ENCODE measurements at regions not wholly inside any gene's neighbourhood (a gene's known extent, or its start where the extent isn't known, plus 50 kb on each side); places are given as distances from the start of the nearest gene placed in this dataset.

DNA sequence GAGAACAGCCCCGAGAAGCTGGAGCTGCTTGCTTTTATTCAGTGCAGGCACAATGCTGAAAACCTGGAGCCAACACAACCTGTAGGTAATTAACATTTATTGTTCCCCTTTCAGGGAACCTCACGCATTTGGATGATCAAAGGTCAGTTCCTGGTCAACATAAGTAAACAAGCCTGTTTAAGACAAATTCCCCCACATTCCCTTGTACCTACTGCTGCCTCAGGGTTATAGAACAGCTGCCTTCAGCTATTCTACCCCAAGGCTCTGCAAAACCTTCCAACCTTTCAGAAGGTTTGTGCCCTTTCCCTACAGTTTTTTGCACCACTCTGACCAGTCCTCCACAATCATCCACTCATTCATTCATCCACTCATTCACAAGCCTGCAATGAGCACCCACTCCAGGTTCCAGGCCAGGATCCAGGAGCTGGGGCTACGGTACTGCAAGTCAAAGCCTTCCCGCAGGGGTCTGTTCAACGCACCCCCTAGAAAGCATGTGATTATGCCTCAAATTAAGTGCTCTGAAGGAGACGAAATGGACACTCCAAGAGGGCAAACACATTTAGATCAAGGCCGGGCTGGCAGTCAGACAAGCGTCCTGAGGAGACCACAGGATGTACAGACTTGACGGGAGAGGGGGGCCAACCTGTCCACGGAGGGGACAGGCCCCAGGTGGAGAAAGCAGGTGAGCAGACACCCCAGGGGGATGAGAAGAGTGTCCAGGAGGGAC is 683.9 kb downstream of the MATN1 start:
- no peak for DNase-seq (ENCODE audit: insufficient read length, low spot score)
- FAIRE-seq, result no peak
- TF ChIP-seq, protein P1, sequence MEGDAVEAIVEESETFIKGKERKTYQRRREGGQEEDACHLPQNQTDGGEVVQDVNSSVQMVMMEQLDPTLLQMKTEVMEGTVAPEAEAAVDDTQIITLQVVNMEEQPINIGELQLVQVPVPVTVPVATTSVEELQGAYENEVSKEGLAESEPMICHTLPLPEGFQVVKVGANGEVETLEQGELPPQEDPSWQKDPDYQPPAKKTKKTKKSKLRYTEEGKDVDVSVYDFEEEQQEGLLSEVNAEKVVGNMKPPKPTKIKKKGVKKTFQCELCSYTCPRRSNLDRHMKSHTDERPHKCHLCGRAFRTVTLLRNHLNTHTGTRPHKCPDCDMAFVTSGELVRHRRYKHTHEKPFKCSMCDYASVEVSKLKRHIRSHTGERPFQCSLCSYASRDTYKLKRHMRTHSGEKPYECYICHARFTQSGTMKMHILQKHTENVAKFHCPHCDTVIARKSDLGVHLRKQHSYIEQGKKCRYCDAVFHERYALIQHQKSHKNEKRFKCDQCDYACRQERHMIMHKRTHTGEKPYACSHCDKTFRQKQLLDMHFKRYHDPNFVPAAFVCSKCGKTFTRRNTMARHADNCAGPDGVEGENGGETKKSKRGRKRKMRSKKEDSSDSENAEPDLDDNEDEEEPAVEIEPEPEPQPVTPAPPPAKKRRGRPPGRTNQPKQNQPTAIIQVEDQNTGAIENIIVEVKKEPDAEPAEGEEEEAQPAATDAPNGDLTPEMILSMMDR (IDR thresholded peaks at IDR 0.05; ENCODE audit: insufficient read depth, missing control alignments), result no peak

DNA sequence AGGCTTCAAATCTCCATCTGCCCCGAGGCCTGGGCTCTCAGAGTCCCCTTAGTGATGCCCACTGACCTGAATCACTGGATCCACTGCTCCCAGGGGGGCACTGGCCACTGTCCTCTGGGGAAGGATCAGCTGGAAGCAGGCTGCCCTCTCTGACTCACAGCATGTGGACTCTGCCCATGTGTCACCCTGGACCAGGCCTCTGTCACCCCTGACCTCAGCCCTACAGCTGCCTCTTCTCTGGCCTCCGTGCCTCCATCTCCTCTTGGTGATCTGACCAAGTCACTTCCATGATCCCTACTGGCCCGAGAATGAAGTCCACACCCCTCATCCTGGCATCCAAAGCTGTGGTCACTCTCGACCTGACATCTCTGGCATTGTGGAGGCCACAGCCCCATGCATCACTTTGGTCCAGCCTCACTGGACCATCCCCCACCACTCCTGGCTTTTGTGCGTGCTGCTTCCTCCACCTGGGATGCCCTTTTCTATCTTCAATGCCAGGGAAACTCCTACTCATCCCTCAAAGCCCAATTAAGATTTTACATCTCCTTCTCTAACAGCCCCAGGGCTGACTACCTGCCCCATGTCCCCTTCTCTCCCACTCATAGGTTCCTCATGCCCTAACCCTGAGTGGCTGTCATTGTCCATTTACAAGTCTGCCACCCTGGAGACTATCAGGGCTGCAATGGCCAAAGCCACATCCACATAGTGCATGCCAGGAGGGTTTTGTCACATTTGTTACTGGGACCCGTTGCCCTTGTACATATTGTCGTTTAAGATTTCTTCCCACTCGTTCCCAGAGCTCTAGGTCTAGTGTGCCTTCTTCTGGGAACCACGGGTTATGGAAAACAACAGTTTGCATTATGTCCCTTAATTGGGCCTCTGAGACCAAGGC is 685.0 kb downstream of the MATN1 start:
- no peak for FAIRE-seq
- TF ChIP-seq, protein P1 (IDR thresholded peaks at IDR 0.05; ENCODE audit: insufficient read depth, missing control alignments), result no peak
- no peak for DNase-seq (ENCODE audit: insufficient read length, low spot score)

DNA sequence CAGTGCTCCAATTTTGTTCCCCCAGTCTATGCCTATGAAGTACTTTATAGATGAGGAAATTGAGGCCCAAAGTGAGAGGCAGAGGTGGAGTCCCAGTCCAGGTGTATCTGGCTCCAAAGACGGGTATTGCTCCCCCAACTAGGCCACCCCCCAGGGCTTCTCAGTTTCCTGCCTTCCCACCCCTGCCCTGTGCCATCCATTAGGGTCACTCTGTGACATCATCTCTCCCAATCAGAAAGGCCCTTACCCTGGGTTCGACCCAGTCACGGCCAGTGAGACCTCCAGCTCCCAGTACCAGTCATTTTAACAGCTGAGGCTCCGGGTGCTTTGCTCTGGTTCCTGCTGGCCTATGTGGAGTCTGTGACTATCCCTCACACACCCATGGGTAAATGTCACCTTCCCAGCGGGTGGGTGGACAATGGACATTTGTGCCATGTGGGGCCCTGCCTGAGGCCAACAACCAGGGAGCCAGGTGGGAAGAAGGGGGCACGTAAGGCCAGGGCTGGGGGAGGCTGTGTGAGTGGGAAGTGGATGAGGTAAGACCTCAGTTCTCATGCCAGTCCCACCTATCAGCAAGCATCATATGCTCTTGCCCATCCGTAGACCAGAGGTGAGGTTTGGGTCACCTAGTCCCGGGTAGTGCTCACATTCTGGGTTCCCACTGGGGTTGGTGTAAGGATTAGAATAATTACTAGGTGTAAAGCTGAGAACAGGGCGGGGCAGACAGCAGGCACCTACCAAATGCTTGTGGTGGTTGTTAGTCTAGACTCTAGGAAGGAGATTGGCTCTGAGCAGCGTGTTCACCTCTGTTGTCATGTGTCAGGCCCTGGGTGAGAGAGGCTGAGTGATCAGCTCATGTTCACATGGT is 685.9 kb downstream of the MATN1 start:
- TF ChIP-seq, protein P1 (IDR thresholded peaks at IDR 0.05; ENCODE audit: insufficient read depth, missing control alignments), result no peak
- DNase-seq (ENCODE audit: insufficient read length, low spot score), result no peak
- no peak for FAIRE-seq

DNA sequence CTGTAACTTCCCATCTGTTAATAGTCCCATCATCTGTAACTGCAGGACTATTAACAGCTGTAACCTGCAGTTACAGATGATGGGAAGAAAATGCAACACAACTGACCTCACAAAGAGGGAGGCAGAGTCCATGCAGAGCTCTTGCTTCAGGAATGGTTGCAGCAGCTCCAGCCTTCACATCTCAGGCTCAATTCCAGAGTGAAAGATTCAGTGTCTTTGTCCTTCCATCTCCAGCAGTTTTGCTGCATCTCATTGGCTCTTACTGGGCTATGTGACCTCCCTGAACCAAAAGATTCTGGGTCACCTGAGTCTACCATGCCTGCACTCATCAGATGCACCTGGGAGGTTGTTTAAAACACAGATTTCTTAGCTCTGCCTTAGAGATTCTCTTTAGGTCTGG is 686.7 kb downstream of the MATN1 start:
- TF ChIP-seq, protein P1 (IDR thresholded peaks at IDR 0.05; ENCODE audit: insufficient read depth, missing control alignments), result no peak
- FAIRE-seq (no peak), DNase-seq (ENCODE audit: insufficient read length, low spot score) (no peak)

DNA sequence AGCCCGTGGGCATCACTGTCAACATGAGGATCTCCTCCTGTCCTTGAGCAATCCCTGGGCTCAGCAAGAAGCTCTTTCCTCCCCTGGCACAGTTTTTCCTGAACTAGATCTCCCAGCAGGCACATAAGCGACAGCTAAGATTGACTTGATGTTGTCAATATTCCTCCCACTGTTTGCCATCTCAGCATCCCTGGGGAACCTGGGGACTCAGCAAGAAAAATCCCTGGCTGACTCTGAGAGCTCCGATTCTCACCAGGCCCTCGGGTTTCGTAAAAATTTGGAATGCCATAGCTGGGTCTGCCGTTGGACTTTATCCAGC is 687.2 kb downstream of the MATN1 start:
- DNase-seq (ENCODE audit: insufficient read length, low spot score) (no peak), FAIRE-seq (no peak)
- TF ChIP-seq, protein P1 (IDR thresholded peaks at IDR 0.05; ENCODE audit: insufficient read depth, missing control alignments), result no peak

DNA sequence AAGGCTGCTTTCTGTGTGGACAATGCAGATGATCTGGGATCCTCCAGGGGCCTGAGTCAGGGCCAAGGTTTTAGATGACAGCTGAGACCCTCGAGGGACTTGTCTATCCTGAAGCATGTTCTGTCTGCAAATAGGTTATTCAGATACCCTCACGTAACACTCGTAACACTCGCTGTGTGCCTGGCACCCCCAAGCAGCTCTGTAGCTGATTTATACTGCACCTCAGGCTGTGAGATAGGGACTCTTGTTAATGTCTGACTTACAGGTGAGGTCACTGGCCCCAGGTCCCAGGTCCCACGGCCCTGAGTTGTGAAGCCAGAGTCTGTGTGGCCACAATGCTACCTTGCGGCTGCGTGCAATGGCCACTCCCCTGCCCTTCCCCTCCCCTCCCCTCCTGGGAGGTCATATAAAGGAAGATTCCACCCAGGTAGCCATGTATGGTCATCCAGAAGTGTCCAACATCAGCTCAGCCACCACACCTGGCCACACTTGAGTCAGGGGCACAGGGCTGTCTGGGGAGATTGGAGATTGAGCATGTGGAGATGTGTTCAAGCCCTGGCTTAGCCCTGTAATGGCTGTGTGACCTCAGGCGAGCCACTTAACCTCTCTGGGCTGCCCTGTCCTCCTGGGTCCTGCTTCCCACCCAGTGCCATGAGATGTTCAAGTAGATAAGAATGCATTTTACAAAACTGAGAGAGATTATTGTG is 687.7 kb downstream of the MATN1 start:
- TF ChIP-seq, protein P1 (IDR thresholded peaks at IDR 0.05; ENCODE audit: insufficient read depth, missing control alignments), result no peak
- DNase-seq (ENCODE audit: insufficient read length, low spot score), result no peak
- no peak for FAIRE-seq

Measured in D721Med (cell line).